GM20000 (cell line): ENCODE measurements at regions not wholly inside any gene's neighbourhood (a gene's known extent, or its start where the extent isn't known, plus 50 kb on each side); places are given as distances from the start of the nearest gene placed in this dataset.

ENCODE experiments used
- DNase-seq: peaks from one replicate; pipeline ENCODE4 v3.0.0; 2012; ENCODE audit warnings: low spot score
- TF ChIP-seq, protein P1 (sequence below): IDR thresholded peaks from 2 replicates; pipeline ENCODE4 v1.5.1; 2012; ENCODE audit warnings: mild to moderate bottlenecking, control low read depth; ENCODE audit errors: extremely low read depth, missing control alignments

GRCh38 chr2:16442971-16443370 is 222.7 kb downstream of the CYRIA start:
- DNase-seq, result no peak
- TF ChIP-seq, protein P1, sequence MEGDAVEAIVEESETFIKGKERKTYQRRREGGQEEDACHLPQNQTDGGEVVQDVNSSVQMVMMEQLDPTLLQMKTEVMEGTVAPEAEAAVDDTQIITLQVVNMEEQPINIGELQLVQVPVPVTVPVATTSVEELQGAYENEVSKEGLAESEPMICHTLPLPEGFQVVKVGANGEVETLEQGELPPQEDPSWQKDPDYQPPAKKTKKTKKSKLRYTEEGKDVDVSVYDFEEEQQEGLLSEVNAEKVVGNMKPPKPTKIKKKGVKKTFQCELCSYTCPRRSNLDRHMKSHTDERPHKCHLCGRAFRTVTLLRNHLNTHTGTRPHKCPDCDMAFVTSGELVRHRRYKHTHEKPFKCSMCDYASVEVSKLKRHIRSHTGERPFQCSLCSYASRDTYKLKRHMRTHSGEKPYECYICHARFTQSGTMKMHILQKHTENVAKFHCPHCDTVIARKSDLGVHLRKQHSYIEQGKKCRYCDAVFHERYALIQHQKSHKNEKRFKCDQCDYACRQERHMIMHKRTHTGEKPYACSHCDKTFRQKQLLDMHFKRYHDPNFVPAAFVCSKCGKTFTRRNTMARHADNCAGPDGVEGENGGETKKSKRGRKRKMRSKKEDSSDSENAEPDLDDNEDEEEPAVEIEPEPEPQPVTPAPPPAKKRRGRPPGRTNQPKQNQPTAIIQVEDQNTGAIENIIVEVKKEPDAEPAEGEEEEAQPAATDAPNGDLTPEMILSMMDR, result no peak

DNA sequence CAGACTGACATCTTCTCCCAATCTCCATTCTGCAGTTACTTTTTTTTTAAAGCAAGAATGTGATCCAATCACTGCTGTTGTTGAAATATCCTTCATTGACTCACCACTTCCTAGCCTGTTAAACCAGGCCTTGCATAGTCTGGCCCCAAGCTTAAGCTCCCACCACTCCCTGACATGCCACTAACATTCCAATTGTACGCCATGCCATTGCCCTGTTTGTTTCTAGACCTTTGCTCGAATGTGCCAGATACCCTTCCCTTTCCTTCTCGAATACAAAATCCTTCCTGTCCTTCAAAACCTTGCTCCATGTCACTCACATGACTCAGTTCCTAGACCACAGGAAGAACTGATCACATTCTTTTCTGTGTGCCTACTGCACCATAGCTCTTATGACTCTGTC is 224.2 kb downstream of the CYRIA start:
- TF ChIP-seq, protein P1, result no peak
- DNase-seq, result no peak

DNA sequence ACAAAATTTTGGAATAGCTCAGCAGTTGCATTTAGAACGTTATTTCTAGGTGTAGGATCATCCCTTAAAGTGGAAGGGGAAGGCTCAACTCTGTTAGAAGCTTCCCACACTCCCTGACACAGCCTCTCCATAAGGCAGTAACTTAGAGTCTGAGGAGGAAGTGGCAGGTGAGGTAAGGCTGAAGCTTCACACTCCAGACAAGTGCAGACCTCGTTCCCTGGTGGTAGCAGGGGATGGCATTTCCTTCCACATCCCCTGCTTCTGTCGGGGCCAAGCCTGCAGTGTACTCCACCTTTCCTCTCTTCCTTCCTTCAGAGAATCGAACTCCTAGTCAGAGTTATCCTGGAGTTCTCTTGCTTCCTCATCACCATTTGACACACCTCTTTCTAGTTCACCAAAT is 224.7 kb downstream of the CYRIA start:
- DNase-seq, result no peak

GRCh38 chr2:16438613-16439321 is 226.9 kb downstream of the CYRIA start:
- no peak for DNase-seq
- TF ChIP-seq, protein P1, result no peak

More for the DNA sequence above, 224.7 kb downstream of the CYRIA start:
- TF ChIP-seq, protein P1, result no peak

- TF ChIP-seq, protein P1, result no peak
- no peak for DNase-seq
Observed at GRCh38 chr2:16437189-16437588, 228.4 kb downstream of the CYRIA start.

GRCh38 chr2:16434393-16434792 is 231.2 kb downstream of the CYRIA start:
- TF ChIP-seq, protein P1, result no peak
- no peak for DNase-seq

GRCh38 chr2:16430846-16431245 is 234.8 kb downstream of the CYRIA start:
- DNase-seq, result no peak
- TF ChIP-seq, protein P1, result no peak
